ENCODE measurements at regions not wholly inside any gene's neighbourhood (a gene's known extent, or its start where the extent isn't known, plus 50 kb on each side); places are given as distances from the start of the nearest gene placed in this dataset.

GRCh38 chr12:33533527-33533926, 93.9 kb upstream of the SYT10 start (continued):
- TF ChIP-seq ZNF518A (tag by site-specific recombination; conservative IDR thresholded peaks at IDR 0.05; ENCODE audit: low read depth): peak; percentile 65

- ChIA-PET CTCF (no interaction called here), POLR2A (no interaction called here)
- Histone ChIP-seq H3K4me3 (ENCODE audit: low read depth, low read length) (no peak overlapping the region), H3K9me3 (ENCODE audit: control insufficient read depth, insufficient read depth, low read depth, low read length) (no peaks in the 10 kb centered on the region), H3K4me1 (ENCODE audit: control insufficient read depth, insufficient read depth, low read length) (no peaks in the 10 kb centered on the region), H3K36me3 (ENCODE audit: control insufficient read depth in 2 of 2, insufficient read depth in 1 of 2, low read length in 2 of 2) (no peaks in the 10 kb centered on the region), H3K27ac (ENCODE audit: extremely low read depth, low read depth, low read length) (no peak overlapping the region)
- no peak for TF ChIP-seq ZNF629 (tag by site-specific recombination; IDR thresholded peaks at IDR 0.05)
- TF ChIP-seq ZNF433 (tag by site-specific recombination; IDR thresholded peaks at IDR 0.05; ENCODE audit: low read depth): no peak
- TF ChIP-seq ZNF16 (tag by site-specific recombination; IDR thresholded peaks at IDR 0.05; ENCODE audit: low read depth): no peak
- no peak for TF ChIP-seq ZNF24 (tag by site-specific recombination; IDR thresholded peaks at IDR 0.05)
- no peak for TF ChIP-seq ZNF37A (tag by site-specific recombination; IDR thresholded peaks at IDR 0.05)
- no peak for TF ChIP-seq YY2 (tag by site-specific recombination; IDR thresholded peaks at IDR 0.05)
- TF ChIP-seq ZNF10 (tag by site-specific recombination; IDR thresholded peaks at IDR 0.05): no peak
- TF ChIP-seq ZNF558 (tag by site-specific recombination; IDR thresholded peaks at IDR 0.05): no peak
- no peak for TF ChIP-seq SP7 (tag by site-specific recombination; IDR thresholded peaks at IDR 0.05)
- TF ChIP-seq ZNF624 (tag by site-specific recombination; IDR thresholded peaks at IDR 0.05): no peak
- no peak for TF ChIP-seq ZNF423 (tag by site-specific recombination; IDR thresholded peaks at IDR 0.05)
- TF ChIP-seq ZNF513 (tag by site-specific recombination; IDR thresholded peaks at IDR 0.05): no peak
- TF ChIP-seq HIC1 (tag by site-specific recombination; IDR thresholded peaks at IDR 0.05): no peak
- TF ChIP-seq ZNF777 (tag by site-specific recombination; IDR thresholded peaks at IDR 0.05; ENCODE audit: borderline replicate concordance): no peak
- TF ChIP-seq ZFHX2 (tag by site-specific recombination; conservative IDR thresholded peaks at IDR 0.05): no peak
- no peak for TF ChIP-seq ZNF366 (tag by site-specific recombination; conservative IDR thresholded peaks at IDR 0.05)
These were observed 96.8 kb upstream of the SYT10 start for GRCh38 chr12:33536431-33536830.

GRCh38 chr12:33546004-33546403, 106.4 kb upstream of the SYT10 start:
- Histone ChIP-seq H3K4me3 (ENCODE audit: low read depth, low read length) (no peak overlapping the region), H3K27ac (ENCODE audit: extremely low read depth, low read depth, low read length) (no peak overlapping the region), H3K9me3 (ENCODE audit: control insufficient read depth, insufficient read depth, low read depth, low read length) (no peaks in the 10 kb centered on the region), H3K4me1 (ENCODE audit: control insufficient read depth, insufficient read depth, low read length) (no peaks in the 10 kb centered on the region), H3K36me3 (ENCODE audit: control insufficient read depth in 2 of 2, insufficient read depth in 1 of 2, low read length in 2 of 2) (no peaks in the 10 kb centered on the region)
- CTCF ChIA-PET: no interaction called here
- POLR2A ChIA-PET: no interaction called here
- TF ChIP-seq REST (tag by site-specific recombination; IDR thresholded peaks at IDR 0.05): no peak
- no peak for TF ChIP-seq ZNF626 (tag by site-specific recombination; IDR thresholded peaks at IDR 0.05)
- no peak for TF ChIP-seq KLF1 (tag by site-specific recombination; IDR thresholded peaks at IDR 0.05)
- TF ChIP-seq KLF16 (tag by site-specific recombination; IDR thresholded peaks at IDR 0.05): no peak
- no peak for TF ChIP-seq ZNF169 (tag by site-specific recombination; IDR thresholded peaks at IDR 0.05)
- no peak for TF ChIP-seq ZNF658 (tag by site-specific recombination; IDR thresholded peaks at IDR 0.05)
